ENCODE measurements at regions not wholly inside any gene's neighbourhood (a gene's known extent, or its start where the extent isn't known, plus 50 kb on each side); places are given as distances from the start of the nearest gene placed in this dataset.

DNA sequence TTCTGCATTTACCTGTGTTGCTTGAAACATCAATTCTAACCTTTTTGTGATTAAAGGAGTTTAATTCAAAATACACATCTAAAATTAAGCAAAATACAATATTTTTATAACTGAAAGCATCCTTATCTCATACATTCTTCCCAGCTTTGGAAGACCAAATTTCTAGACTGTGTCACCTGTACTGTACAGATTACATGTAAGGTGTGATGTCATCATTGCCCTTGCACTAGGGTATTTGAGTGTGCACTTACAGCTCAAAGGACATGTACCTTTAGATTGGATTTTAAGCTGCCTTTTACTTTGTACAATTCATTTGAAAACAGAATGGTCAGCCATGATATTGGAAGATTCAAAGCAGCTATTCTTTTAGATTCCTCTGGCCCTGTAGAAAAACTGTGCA lies 932.8 kb upstream of the POU3F3 start:
- TF ChIP-seq, protein P1, sequence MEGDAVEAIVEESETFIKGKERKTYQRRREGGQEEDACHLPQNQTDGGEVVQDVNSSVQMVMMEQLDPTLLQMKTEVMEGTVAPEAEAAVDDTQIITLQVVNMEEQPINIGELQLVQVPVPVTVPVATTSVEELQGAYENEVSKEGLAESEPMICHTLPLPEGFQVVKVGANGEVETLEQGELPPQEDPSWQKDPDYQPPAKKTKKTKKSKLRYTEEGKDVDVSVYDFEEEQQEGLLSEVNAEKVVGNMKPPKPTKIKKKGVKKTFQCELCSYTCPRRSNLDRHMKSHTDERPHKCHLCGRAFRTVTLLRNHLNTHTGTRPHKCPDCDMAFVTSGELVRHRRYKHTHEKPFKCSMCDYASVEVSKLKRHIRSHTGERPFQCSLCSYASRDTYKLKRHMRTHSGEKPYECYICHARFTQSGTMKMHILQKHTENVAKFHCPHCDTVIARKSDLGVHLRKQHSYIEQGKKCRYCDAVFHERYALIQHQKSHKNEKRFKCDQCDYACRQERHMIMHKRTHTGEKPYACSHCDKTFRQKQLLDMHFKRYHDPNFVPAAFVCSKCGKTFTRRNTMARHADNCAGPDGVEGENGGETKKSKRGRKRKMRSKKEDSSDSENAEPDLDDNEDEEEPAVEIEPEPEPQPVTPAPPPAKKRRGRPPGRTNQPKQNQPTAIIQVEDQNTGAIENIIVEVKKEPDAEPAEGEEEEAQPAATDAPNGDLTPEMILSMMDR (IDR thresholded peaks at IDR 0.05): no peak
- Histone ChIP-seq H3K27ac (no peak overlapping the region), H3K4me1 (ENCODE audit: control insufficient read depth in 1 of 2, low read depth in 2 of 2) (no peaks in the 10 kb centered on the region), H3K36me3 (no peaks in the 10 kb centered on the region), H3K9me3 (no peaks in the 10 kb centered on the region), H3K4me3 (no peak overlapping the region), H3K27me3 (replicated peaks; ENCODE audit: insufficient read depth) (no peaks in the 10 kb centered on the region)
- DNase-seq (ENCODE audit: low spot score): no peak
- ATAC-seq (ENCODE audit: insufficient number of reproducible peaks, low FRiP score, low read depth): no peak

DNA sequence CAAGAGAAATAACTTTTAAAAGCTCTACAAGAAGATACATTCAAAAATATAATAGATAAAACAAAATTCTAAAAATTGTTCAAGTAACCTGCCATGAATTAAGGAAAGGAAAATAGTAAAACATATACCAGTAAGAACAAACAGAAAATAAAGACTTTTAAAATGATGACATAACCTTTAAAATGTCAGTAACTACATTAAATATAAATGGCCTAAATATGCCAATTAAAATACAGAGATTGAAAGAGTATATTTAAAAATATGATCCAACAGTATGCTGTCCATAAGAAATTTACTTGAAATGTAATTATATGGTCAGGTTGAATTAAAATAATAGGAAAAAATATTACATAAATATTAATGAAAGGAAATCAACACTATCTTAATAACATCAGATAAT lies 911.7 kb upstream of the POU3F3 start:
- no peaks in the 10 kb centered on the region for H3K27me3 ChIP-seq (replicated peaks; ENCODE audit: insufficient read depth)
- DNase-seq (ENCODE audit: low spot score) (no peak), ATAC-seq (ENCODE audit: insufficient number of reproducible peaks, low FRiP score, low read depth) (no peak)
- H3K4me3 ChIP-seq: no peak overlapping the region
- TF ChIP-seq, protein P1 (IDR thresholded peaks at IDR 0.05): no peak
- H3K36me3 ChIP-seq: no peaks in the 10 kb centered on the region
- no peaks in the 10 kb centered on the region for H3K9me3 ChIP-seq
- H3K4me1 ChIP-seq (ENCODE audit: control insufficient read depth in 1 of 2, low read depth in 2 of 2): no peaks in the 10 kb centered on the region
- no peak overlapping the region for H3K27ac ChIP-seq

DNA sequence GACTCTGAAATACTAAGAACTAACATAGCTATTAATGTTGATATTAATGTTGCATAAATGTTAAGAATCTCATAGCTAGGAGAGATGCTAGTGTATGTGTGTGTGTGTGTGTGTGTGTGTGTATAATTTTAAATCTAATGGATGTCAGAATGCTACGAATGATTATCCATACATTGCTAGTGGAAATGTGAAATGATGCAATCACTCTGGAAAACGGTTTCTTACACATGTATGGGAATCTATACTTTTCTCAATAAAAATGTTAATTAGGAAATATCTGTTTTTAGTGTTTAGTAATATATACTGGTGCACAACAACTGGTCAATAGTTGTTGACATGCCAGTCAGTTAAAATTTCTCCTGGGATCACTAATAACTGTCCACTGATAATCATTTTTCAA lies 908.8 kb upstream of the POU3F3 start:
- Histone ChIP-seq H3K27ac (no peak overlapping the region), H3K4me3 (no peak overlapping the region), H3K4me1 (ENCODE audit: control insufficient read depth in 1 of 2, low read depth in 2 of 2) (no peaks in the 10 kb centered on the region), H3K36me3 (no peaks in the 10 kb centered on the region), H3K9me3 (no peaks in the 10 kb centered on the region), H3K27me3 (replicated peaks; ENCODE audit: insufficient read depth) (no peaks in the 10 kb centered on the region)
- ATAC-seq (ENCODE audit: insufficient number of reproducible peaks, low FRiP score, low read depth) (no peak), DNase-seq (ENCODE audit: low spot score) (no peak)
- TF ChIP-seq, protein P1 (IDR thresholded peaks at IDR 0.05): no peak

DNA sequence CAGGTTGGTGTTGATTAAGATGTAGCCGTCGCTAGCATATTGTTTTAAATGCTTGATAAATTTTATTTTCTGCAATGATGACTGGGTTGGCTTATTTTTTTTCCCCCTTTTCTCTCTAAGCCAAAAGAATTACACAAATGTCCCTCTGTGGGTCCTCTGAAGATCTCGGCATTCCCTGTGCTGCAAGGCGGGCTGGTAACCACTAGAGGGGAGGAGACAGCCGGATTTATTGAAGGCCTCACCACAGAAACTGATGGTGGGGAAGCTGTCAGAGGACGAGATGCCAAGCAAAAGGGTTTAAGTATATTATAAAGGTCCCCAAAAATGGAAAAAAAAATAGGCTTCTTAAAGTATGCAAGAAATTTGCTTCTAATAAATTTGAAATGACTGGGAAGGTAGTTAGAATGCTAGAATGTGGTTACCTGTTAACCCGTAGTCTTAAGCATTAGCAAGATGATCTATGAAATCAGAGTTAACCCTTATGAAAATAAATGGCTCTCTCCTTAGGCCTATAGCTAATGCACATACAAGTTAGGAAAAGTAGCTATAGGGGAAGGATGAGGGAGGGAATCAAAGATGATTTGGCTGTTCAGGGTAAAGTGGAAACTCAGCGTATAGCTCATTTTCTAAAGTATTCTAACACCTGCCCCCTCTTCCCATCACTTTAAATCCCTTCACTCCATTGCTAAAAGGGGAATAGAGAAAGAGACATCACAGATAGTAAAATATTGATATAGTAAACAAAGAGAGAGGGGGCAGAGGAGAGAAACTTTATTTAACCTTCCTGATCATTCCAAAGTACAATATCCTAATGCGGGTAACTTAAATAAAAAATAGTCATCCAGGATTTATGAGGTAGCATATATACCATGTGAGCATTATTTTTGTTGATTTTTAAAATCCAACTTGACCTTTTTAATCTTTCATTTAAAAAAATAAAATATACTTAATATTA lies 894.5 kb upstream of the POU3F3 start:
- ATAC-seq (ENCODE audit: insufficient number of reproducible peaks, low FRiP score, low read depth) (no peak), DNase-seq (ENCODE audit: low spot score) (no peak)
- H3K27me3 ChIP-seq (replicated peaks; ENCODE audit: insufficient read depth): no peaks in the 10 kb centered on the region
- no peak overlapping the region for H3K27ac ChIP-seq
- no peaks in the 10 kb centered on the region for H3K36me3 ChIP-seq
- H3K4me3 ChIP-seq: no peak overlapping the region
- H3K4me1 ChIP-seq (ENCODE audit: control insufficient read depth in 1 of 2, low read depth in 2 of 2): no peaks in the 10 kb centered on the region
- no peaks in the 10 kb centered on the region for H3K9me3 ChIP-seq
- TF ChIP-seq, protein P1 (IDR thresholded peaks at IDR 0.05): no peak

DNA sequence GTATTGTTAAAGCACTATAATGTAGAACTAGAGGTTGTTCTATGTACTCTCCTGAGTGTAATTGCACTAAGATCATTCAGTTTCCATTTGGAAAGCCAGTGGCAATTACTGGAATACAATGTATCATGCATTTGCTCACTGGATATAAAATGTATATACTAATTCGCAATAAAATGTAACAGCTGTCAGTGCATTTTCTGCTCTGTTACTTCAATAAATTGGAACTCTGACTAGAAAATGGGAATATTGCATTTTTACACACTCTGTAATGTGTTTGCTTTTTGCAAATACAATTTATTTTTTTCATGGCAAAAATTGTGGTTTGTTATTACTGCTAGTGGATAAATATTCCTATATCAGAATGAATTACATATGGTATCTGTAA lies 893.8 kb upstream of the POU3F3 start:
- no peak for DNase-seq (ENCODE audit: low spot score)
- Histone ChIP-seq H3K27ac (no peak overlapping the region), H3K36me3 (no peaks in the 10 kb centered on the region), H3K27me3 (replicated peaks; ENCODE audit: insufficient read depth) (no peaks in the 10 kb centered on the region), H3K4me3 (no peak overlapping the region), H3K9me3 (no peaks in the 10 kb centered on the region), H3K4me1 (ENCODE audit: control insufficient read depth in 1 of 2, low read depth in 2 of 2) (no peaks in the 10 kb centered on the region)
- TF ChIP-seq, protein P1 (IDR thresholded peaks at IDR 0.05): no peak
- no peak for ATAC-seq (ENCODE audit: insufficient number of reproducible peaks, low FRiP score, low read depth)

Measured in thoracic aorta (tissue), 2 donors.